IMR-90 (cell line): ENCODE measurements at regions not wholly inside any gene's neighbourhood (a gene's known extent, or its start where the extent isn't known, plus 50 kb on each side); places are given as distances from the start of the nearest gene placed in this dataset.

Source experiments
- ATAC-seq: fragments of 200-7000 bp; cut with Tn5 transposase; 2 replicates; pipeline ENCODE4 v1.9.1; 2020; ENCODE audit warnings: low read depth, mild to moderate bottlenecking, moderate library complexity
- BruUV-seq: library from RNA; stranded (reverse); fragments of 400-500 nt; replicated peaks from 2 replicates; lab custom pipeline; 2021; lab: Mats Ljungman, UMichigan
- CTCF ChIA-PET: fragments of 300-600 bp; formaldehyde crosslinking; extraction: SDS; loops from one replicate; lab custom pipeline; 2021; ENCODE audit warnings: antibody characterized with exemption; lab: Yijun Ruan, JAX
- POLR2A ChIA-PET: fragments of 300-600 bp; sonication (Branson Sonifier 250); formaldehyde crosslinking; loops from one replicate; lab custom pipeline; 2022; ENCODE audit warnings: antibody characterized with exemption; ENCODE audit not compliant: unreplicated experiment; lab: Charles Lee
- DNase-seq: peaks from one replicate; pipeline ENCODE4 v3.0.0; 2013
- H2AFZ ChIP-seq: replicated peaks from 2 replicates; pipeline ENCODE3; 2013; ENCODE audit warnings: low read length, mild to moderate bottlenecking; ENCODE audit not compliant: poor library complexity
- H2AK5ac ChIP-seq: 2 replicates; pipeline ENCODE4 v1.6.1; 2013; ENCODE audit warnings: low read depth, low read length, inconsistent platforms
- H2AK9ac ChIP-seq: replicated peaks from 2 replicates; pipeline ENCODE3; 2013; ENCODE audit warnings: mild to moderate bottlenecking, low read depth, low read length, moderate library complexity; ENCODE audit not compliant: poor library complexity
- H2BK120ac ChIP-seq: 2 replicates; pipeline ENCODE4 v1.6.1; 2013; ENCODE audit warnings: low read depth, low read length, inconsistent platforms
- H2BK15ac ChIP-seq: 3 replicates; pipeline ENCODE4 v1.6.1; 2013; ENCODE audit warnings: low read depth, low read length, inconsistent platforms
- H2BK20ac ChIP-seq: 2 replicates; pipeline ENCODE4 v1.6.1; 2013; ENCODE audit warnings: low read depth, mild to moderate bottlenecking, inconsistent platforms, low read length, moderate library complexity
- H2BK5ac ChIP-seq: 2 replicates; pipeline ENCODE4 v1.6.1; 2013; ENCODE audit warnings: mild to moderate bottlenecking, low read depth, low read length, inconsistent platforms; ENCODE audit not compliant: poor library complexity, severe bottlenecking
- H3K14ac ChIP-seq: replicated peaks from 2 replicates; pipeline ENCODE4 v1.6.1; 2013; ENCODE audit warnings: low read depth, low read length, inconsistent platforms
- H3K18ac ChIP-seq: 2 replicates; pipeline ENCODE4 v1.6.1; 2013; ENCODE audit warnings: low read depth, low read length, control low read depth
- H3K23ac ChIP-seq: 2 replicates; pipeline ENCODE4 v1.6.1; 2013; ENCODE audit warnings: low read depth, low read length, inconsistent platforms
- H3K27ac ChIP-seq: 2 replicates; pipeline ENCODE4 v1.5.1; 2013; ENCODE audit warnings: mild to moderate bottlenecking, control low read depth, low read length; ENCODE audit not compliant: insufficient read depth
- H3K27me3 ChIP-seq: 2 replicates; pipeline ENCODE4 v1.6.1; 2013; ENCODE audit warnings: low read length; ENCODE audit not compliant: control insufficient read depth, insufficient read depth
- H3K36me3 ChIP-seq: 2 replicates; pipeline ENCODE4 v1.6.1; 2013; ENCODE audit warnings: low read length, mixed read lengths; ENCODE audit not compliant: control insufficient read depth, insufficient read depth
- H3K4ac ChIP-seq: 2 replicates; pipeline ENCODE4 v1.6.1; 2013; ENCODE audit warnings: low read depth, low read length, inconsistent platforms
- H3K4me1 ChIP-seq: 2 replicates; pipeline ENCODE4 v1.6.1; 2013; ENCODE audit warnings: low read length, mixed read lengths; ENCODE audit not compliant: control insufficient read depth, insufficient read depth
- H3K4me2 ChIP-seq: 2 replicates; pipeline ENCODE4 v1.6.1; 2013; ENCODE audit warnings: low read depth, mild to moderate bottlenecking, control low read depth, low read length, moderate library complexity
- H3K4me3 ChIP-seq: 2 replicates; pipeline ENCODE4 v1.5.1; 2013; ENCODE audit warnings: low read depth, mild to moderate bottlenecking, control low read depth, low read length, moderate library complexity; ENCODE audit not compliant: insufficient read depth
- H3K56ac ChIP-seq: 2 replicates; pipeline ENCODE4 v1.6.1; 2013; ENCODE audit warnings: low read length, inconsistent platforms; ENCODE audit not compliant: insufficient read depth; ENCODE audit errors: extremely low read depth
- H3K79me1 ChIP-seq, 2 experiments: 2 replicates each; pipeline ENCODE4 v1.6.1; 2013; ENCODE audit warnings: low read length in 2 of 2, inconsistent platforms in 1 of 2, low read depth in 1 of 2
- H3K9ac ChIP-seq: 2 replicates; pipeline ENCODE4 v1.6.1; 2013; ENCODE audit warnings: low read depth, low read length, control low read depth
- H3K9me1 ChIP-seq: 2 replicates; pipeline ENCODE4 v1.6.1; 2013; ENCODE audit warnings: low read length, inconsistent platforms; ENCODE audit not compliant: insufficient read depth
- H3K9me3 ChIP-seq: 2 replicates; pipeline ENCODE4 v1.6.1; 2013; ENCODE audit warnings: low read length; ENCODE audit not compliant: control insufficient read depth, insufficient read depth
- H4K20me1 ChIP-seq: 2 replicates; pipeline ENCODE4 v1.6.1; 2013; ENCODE audit warnings: low read length, inconsistent platforms; ENCODE audit not compliant: insufficient read depth
- H4K5ac ChIP-seq: 2 replicates; pipeline ENCODE4 v1.6.1; 2013; ENCODE audit warnings: mild to moderate bottlenecking, low read depth, low read length, control low read depth
- H4K8ac ChIP-seq, 2 experiments: 2 replicates each; pipeline ENCODE4 v1.6.1; 2013; ENCODE audit warnings: low read depth in 2 of 2, low read length in 2 of 2, control low read depth in 1 of 2, inconsistent platforms in 1 of 2
- H4K91ac ChIP-seq: 2 replicates; pipeline ENCODE4 v1.6.1; 2013; ENCODE audit warnings: low read depth, low read length, inconsistent platforms; ENCODE audit not compliant: insufficient read depth
- MAZ ChIP-seq: IDR thresholded peaks from 2 replicates; pipeline ENCODE4 v1.6.1; 2012; ENCODE audit warnings: low read depth, mild to moderate bottlenecking, low read length, improper control_type of control experiment, moderate library complexity, borderline replicate concordance
- WGBS, 2 experiments: methylation state at CpG; one replicate each; pipeline versions ENCODE4 v1.1.5 to v1.1.7; 2013; ENCODE audit warnings: missing lambda C conversion rate in 2 of 2; ENCODE audit not compliant: insufficient read length in 1 of 2; ENCODE audit errors: extremely low coverage in 2 of 2; 5-methylcytosine and 5-hydroxymethylcytosine counted together
- dilution Hi-C: fragments of 300-500 bp; cut with HindIII; formaldehyde crosslinking; loops from one replicate; pipeline ENCODE4 v1.14.3; 2018; ENCODE audit warnings: low sequenced_read_pairs; ENCODE audit not compliant: unreplicated experiment
- in situ Hi-C: fragments of 300-500 bp; cut with MboI; formaldehyde crosslinking; loops from 3 replicates; pipeline ENCODE4 v1.14.3; 2019; ENCODE audit warnings: low sequenced_read_pairs, inconsistent platforms, mixed read lengths
- intact Hi-C: fragments of 100-400 bp; cut with micrococcal nuclease; formaldehyde crosslinking; loops from 2 replicates; pipeline ENCODE4 v1.10.0; 2022
- TF ChIP-seq, protein P1 (sequence below): fragments of 150-350 bp; IDR thresholded peaks from 2 replicates; pipeline ENCODE4 v1.6.1; 2017; ENCODE audit warnings: mild to moderate bottlenecking, antibody characterized with exemption, low read length, low read depth

GRCh38 chr1:67515324-67516080 lies 85.3 kb upstream of the SERBP1 start:
- Histone ChIP-seq H3K4ac (no peak overlapping the region), H3K56ac (no peak overlapping the region), H2BK120ac (no peak overlapping the region), H2AFZ (no peak overlapping the region), H3K4me3 (no peak overlapping the region), H3K4me1 (no peaks in the 10 kb centered on the region), H3K27me3 (peaks cover 3% of the 10 kb centered on the region; the same call in 1 of the 2 replicates), H2AK9ac (no peak overlapping the region), H2BK15ac (no peak overlapping the region), H2BK20ac (no peak overlapping the region), H3K9ac (no peak overlapping the region), H4K20me1 (no peaks in the 10 kb centered on the region), H4K5ac (no peak overlapping the region), H3K14ac (no peak overlapping the region), H3K79me1 (no peaks in the 10 kb centered on the region), H3K9me3 (peaks cover 8% of the 10 kb centered on the region), H3K18ac (no peak overlapping the region), H4K91ac (no peak overlapping the region), H2BK5ac (no peak overlapping the region), H3K9me1 (no peaks in the 10 kb centered on the region), H3K36me3 (no peaks in the 10 kb centered on the region), H3K23ac (no peak overlapping the region), H3K27ac (no peak overlapping the region), H4K8ac (no peak overlapping the region), H2AK5ac (no peak overlapping the region), H3K4me2 (no peak overlapping the region)
- ATAC-seq (no peak), DNase-seq (no peak)
- no TSS peak for BruUV-seq
- dilution Hi-C loops = no loop called here
- intact Hi-C loops = no loop called here
- CTCF ChIA-PET = no interaction called here
- no CpG with 5 or more reads among the region's 2 CpGs for WGBS, 2 experiments
- in situ Hi-C loops = no loop called here
- POLR2A ChIA-PET = no interaction called here
- TF ChIP-seq MAZ = no peak
- TF ChIP-seq, protein P1, sequence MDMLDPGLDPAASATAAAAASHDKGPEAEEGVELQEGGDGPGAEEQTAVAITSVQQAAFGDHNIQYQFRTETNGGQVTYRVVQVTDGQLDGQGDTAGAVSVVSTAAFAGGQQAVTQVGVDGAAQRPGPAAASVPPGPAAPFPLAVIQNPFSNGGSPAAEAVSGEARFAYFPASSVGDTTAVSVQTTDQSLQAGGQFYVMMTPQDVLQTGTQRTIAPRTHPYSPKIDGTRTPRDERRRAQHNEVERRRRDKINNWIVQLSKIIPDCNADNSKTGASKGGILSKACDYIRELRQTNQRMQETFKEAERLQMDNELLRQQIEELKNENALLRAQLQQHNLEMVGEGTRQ = no peak
